ENCODE measurements at regions not wholly inside any gene's neighbourhood (a gene's known extent, or its start where the extent isn't known, plus 50 kb on each side); places are given as distances from the start of the nearest gene placed in this dataset.
"Not testable (repeated sequence)": the region's sequence is repeated elsewhere in the genome, so short reads cannot be mapped to it uniquely, and the experiment has no call there.

GRCh38 chr16:60413969-60414368 is 1622.3 kb downstream of the CDH8 start:
- Histone ChIP-seq H3K27me3 (no peaks in the 10 kb centered on the region), H3K4me1 (no peaks in the 10 kb centered on the region), H3K4me3 (no peak overlapping the region), H3K36me3 (no peaks in the 10 kb centered on the region), H3K9me3 (no peaks in the 10 kb centered on the region), H3K27ac (no peak overlapping the region)
- intact Hi-C loops (cut with DNase I): no loop called here
- no peak for TF ChIP-seq CTCF (IDR thresholded peaks at IDR 0.05)
- no peak for DNase-seq (ENCODE audit: low spot score in 2 of 2)

GRCh38 chr16:60407606-60408005 is 1628.6 kb downstream of the CDH8 start:
- TF ChIP-seq CTCF (IDR thresholded peaks at IDR 0.05): no peak
- Histone ChIP-seq H3K4me1 (no peaks in the 10 kb centered on the region), H3K27me3 (no peaks in the 10 kb centered on the region), H3K27ac (no peak overlapping the region), H3K36me3 (no peaks in the 10 kb centered on the region), H3K4me3 (no peak overlapping the region), H3K9me3 (no peaks in the 10 kb centered on the region)
- no peak for DNase-seq (ENCODE audit: low spot score in 2 of 2)
- intact Hi-C loops (cut with DNase I): no loop called here

- no peak for TF ChIP-seq CTCF (IDR thresholded peaks at IDR 0.05)
- Histone ChIP-seq H3K4me3 (no peak overlapping the region), H3K9me3 (no peaks in the 10 kb centered on the region), H3K36me3 (no peaks in the 10 kb centered on the region), H3K27ac (no peak overlapping the region), H3K4me1 (no peaks in the 10 kb centered on the region), H3K27me3 (no peaks in the 10 kb centered on the region)
- no peak for DNase-seq (ENCODE audit: low spot score in 2 of 2)
- intact Hi-C loops (cut with DNase I): no loop called here
These were observed 1629.2 kb downstream of the CDH8 start for GRCh38 chr16:60407034-60407433.

GRCh38 chr16:60405286-60405685 is 1631.0 kb downstream of the CDH8 start:
- Histone ChIP-seq H3K4me1 (no peaks in the 10 kb centered on the region), H3K27me3 (no peaks in the 10 kb centered on the region), H3K4me3 (no peak overlapping the region), H3K9me3 (no peaks in the 10 kb centered on the region), H3K36me3 (no peaks in the 10 kb centered on the region), H3K27ac (no peak overlapping the region)
- no peak for DNase-seq (ENCODE audit: low spot score in 2 of 2)
- intact Hi-C loops (cut with DNase I): no loop called here
- TF ChIP-seq CTCF (IDR thresholded peaks at IDR 0.05): no peak

GRCh38 chr16:60404401-60404800 is 1631.8 kb downstream of the CDH8 start:
- no peak overlapping the region for H3K27ac ChIP-seq
- H3K27me3 ChIP-seq: no peaks in the 10 kb centered on the region
- H3K4me1 ChIP-seq: no peaks in the 10 kb centered on the region
- no peak for TF ChIP-seq CTCF (IDR thresholded peaks at IDR 0.05)
- no peak overlapping the region for H3K4me3 ChIP-seq
- intact Hi-C loops (cut with DNase I): no loop called here
- no peak for DNase-seq (ENCODE audit: low spot score in 2 of 2)
- no peaks in the 10 kb centered on the region for H3K9me3 ChIP-seq
- H3K36me3 ChIP-seq: no peaks in the 10 kb centered on the region

- H3K9me3 ChIP-seq; H3K36me3 ChIP-seq; intact Hi-C loops (cut with DNase I); H3K27ac ChIP-seq; H3K4me1 ChIP-seq; DNase-seq (ENCODE audit: low spot score in 2 of 2); H3K27me3 ChIP-seq; H3K4me3 ChIP-seq: not testable (repeated sequence)
These were observed 1633.3 kb downstream of the CDH8 start for GRCh38 chr16:60402941-60403340.
